Mesenchymal stem cell (in vitro differentiated cells and primary cell): ENCODE measurements at regions not wholly inside any gene's neighbourhood (a gene's known extent, or its start where the extent isn't known, plus 50 kb on each side); places are given as distances from the start of the nearest gene placed in this dataset.
A peak's percentile ranks its signal among the peaks of the same experiment; 100 is the strongest.

Experiments used
- DNase-seq: peaks from one replicate; pipeline ENCODE4 v3.0.0-alpha.2; 2013
- H2AFZ ChIP-seq: one replicate; pipeline ENCODE4 v1.6.1; 2013; ENCODE audit warnings: low read depth, mild to moderate bottlenecking, control low read depth, inconsistent platforms, low read length, moderate library complexity
- H2AK5ac ChIP-seq: 2 replicates; pipeline ENCODE4 v1.6.1; 2013; ENCODE audit warnings: low read length, moderate library complexity, mild to moderate bottlenecking, inconsistent platforms; ENCODE audit not compliant: severe bottlenecking
- H2BK120ac ChIP-seq: one replicate; pipeline ENCODE4 v1.6.1; 2013; ENCODE audit warnings: low read depth, mild to moderate bottlenecking, inconsistent platforms, low read length, moderate library complexity
- H2BK12ac ChIP-seq, 2 experiments: one replicate each; pipeline ENCODE4 v1.6.1; 2013; ENCODE audit warnings: inconsistent platforms in 2 of 2, low read length in 2 of 2, mild to moderate bottlenecking in 2 of 2, moderate library complexity in 2 of 2, control low read depth in 1 of 2
- H2BK15ac ChIP-seq: one replicate; pipeline ENCODE4 v1.6.1; 2013; ENCODE audit warnings: mild to moderate bottlenecking, low read depth, inconsistent platforms; ENCODE audit not compliant: poor library complexity, severe bottlenecking
- H2BK5ac ChIP-seq: 2 replicates; pipeline ENCODE4 v1.6.1; 2013; ENCODE audit warnings: low read depth, mild to moderate bottlenecking, low read length, control low read depth, inconsistent platforms; ENCODE audit not compliant: poor library complexity, severe bottlenecking
- H3K14ac ChIP-seq, 2 experiments: one replicate each; pipeline ENCODE4 v1.6.1; 2013; ENCODE audit warnings: inconsistent platforms in 2 of 2, low read length in 2 of 2, control low read depth in 1 of 2, mild to moderate bottlenecking in 1 of 2, moderate library complexity in 1 of 2
- H3K18ac ChIP-seq, 2 experiments: one replicate each; pipeline ENCODE4 v1.6.1; 2013; ENCODE audit warnings: inconsistent platforms in 2 of 2, low read length in 2 of 2, control low read depth in 1 of 2, low read depth in 1 of 2, mild to moderate bottlenecking in 1 of 2
- H3K23ac ChIP-seq, 2 experiments: one replicate each; pipeline ENCODE4 v1.6.1; 2013; ENCODE audit warnings: inconsistent platforms in 2 of 2, low read length in 2 of 2, mild to moderate bottlenecking in 2 of 2, moderate library complexity in 2 of 2, control low read depth in 1 of 2
- H3K27ac ChIP-seq: 2 replicates; pipeline ENCODE4 v1.5.1; 2013; ENCODE audit warnings: mild to moderate bottlenecking, moderate library complexity, low read length, control low read depth, inconsistent platforms; ENCODE audit not compliant: poor library complexity, severe bottlenecking
- H3K27me3 ChIP-seq, 2 experiments: 2 replicates each; pipeline versions ENCODE4 v1.6.1 to v1.7.0; 2013; ENCODE audit warnings: low read length in 2 of 2, mild to moderate bottlenecking in 2 of 2, moderate library complexity in 2 of 2, control low read depth in 1 of 2, inconsistent platforms in 1 of 2; ENCODE audit not compliant: control insufficient read depth in 1 of 2, insufficient read depth in 1 of 2
- H3K36me3 ChIP-seq, 2 experiments: 2 replicates each; pipeline versions ENCODE4 v1.6.1 to v1.7.0; 2013; ENCODE audit warnings: low read length in 2 of 2, control low read depth in 1 of 2, inconsistent platforms in 1 of 2, low read depth in 1 of 2, mild to moderate bottlenecking in 1 of 2; ENCODE audit not compliant: insufficient read depth in 2 of 2, control insufficient read depth in 1 of 2
- H3K4ac ChIP-seq, 2 experiments: one replicate each; pipeline ENCODE4 v1.6.1; 2013; ENCODE audit warnings: inconsistent platforms in 2 of 2, low read length in 2 of 2, mild to moderate bottlenecking in 2 of 2, moderate library complexity in 2 of 2, control low read depth in 1 of 2, low read depth in 1 of 2
- H3K4me1 ChIP-seq: 2 replicates; pipeline ENCODE4 v1.6.1; 2013; ENCODE audit warnings: low read depth, low read length, control low read depth; ENCODE audit not compliant: control insufficient read depth, insufficient read depth
- H3K4me2 ChIP-seq: 2 replicates; pipeline ENCODE4 v1.6.1; 2013; ENCODE audit warnings: low read length, mild to moderate bottlenecking, inconsistent platforms; ENCODE audit not compliant: poor library complexity, severe bottlenecking
- H3K4me3 ChIP-seq, 2 experiments: 2 replicates each; pipeline versions ENCODE4 v1.5.1 to v1.7.0; 2013; ENCODE audit warnings: low read length in 2 of 2, mild to moderate bottlenecking in 2 of 2, control low read depth in 1 of 2, low read depth in 1 of 2; ENCODE audit not compliant: insufficient read depth in 1 of 2
- H3K79me1 ChIP-seq: replicated peaks from 2 replicates; pipeline ENCODE4 v1.6.1; 2013; ENCODE audit warnings: mild to moderate bottlenecking, control low read depth, low read length, inconsistent platforms; ENCODE audit not compliant: poor library complexity, severe bottlenecking
- H3K9ac ChIP-seq: 2 replicates; pipeline ENCODE4 v1.7.0; 2013; ENCODE audit warnings: mild to moderate bottlenecking, low read length, moderate library complexity
- H3K9me3 ChIP-seq: 2 replicates; pipeline ENCODE4 v1.7.0; 2013; ENCODE audit warnings: mild to moderate bottlenecking, low read length; ENCODE audit not compliant: control insufficient read depth
- H4K8ac ChIP-seq: one replicate; pipeline ENCODE4 v1.6.1; 2013; ENCODE audit warnings: inconsistent platforms, mild to moderate bottlenecking, low read length, moderate library complexity
- H4K91ac ChIP-seq: one replicate; pipeline ENCODE4 v1.6.1; 2013; ENCODE audit warnings: mild to moderate bottlenecking, low read length, inconsistent platforms
- WGBS: methylation state at CpG from one replicate; pipeline ENCODE4 v1.1.7; 2013; ENCODE audit warnings: mixed read lengths; 5-methylcytosine and 5-hydroxymethylcytosine counted together

DNA sequence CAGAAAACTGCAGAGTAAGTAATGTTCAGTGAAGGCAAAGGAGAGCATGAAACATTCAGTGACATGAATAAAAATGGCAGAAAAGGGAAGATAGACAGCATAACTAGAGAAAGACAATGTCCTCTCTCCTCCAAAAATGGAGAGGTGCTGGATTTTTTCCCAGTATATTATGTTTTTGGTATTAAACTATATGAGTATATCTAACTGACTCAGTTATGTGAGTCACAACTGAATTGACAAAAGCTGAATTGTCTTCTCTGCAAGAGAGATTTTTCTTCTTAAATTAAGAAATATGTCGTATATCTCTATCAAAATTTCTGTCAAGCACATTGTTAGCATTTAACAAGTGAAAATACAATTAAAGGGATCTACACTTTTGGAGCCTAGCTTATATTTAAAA lies 375.1 kb downstream of the CHSY3 start:
- H3K4ac ChIP-seq: no peak overlapping the region
- no peak overlapping the region for H2BK15ac ChIP-seq
- no peaks in the 10 kb centered on the region for H3K9me3 ChIP-seq
- H3K27me3 ChIP-seq: peaks cover 0 to 3% of the 10 kb centered on the region in 2 experiments
- H2BK5ac ChIP-seq: no peak overlapping the region
- no CpG with 5 or more reads among the region's 1 CpG for WGBS
- H3K23ac ChIP-seq: no peak overlapping the region
- H2AFZ ChIP-seq: no peak overlapping the region
- peaks cover 1% of the 10 kb centered on the region for H3K4me1 ChIP-seq
- H2BK120ac ChIP-seq: no peak overlapping the region
- H2AK5ac ChIP-seq: no peak overlapping the region
- H4K91ac ChIP-seq: no peak overlapping the region
- H3K79me1 ChIP-seq: no peaks in the 10 kb centered on the region
- H3K9ac ChIP-seq: no peak overlapping the region
- H4K8ac ChIP-seq: no peak overlapping the region
- H3K14ac ChIP-seq: no peak overlapping the region
- H3K36me3 ChIP-seq: no peaks in the 10 kb centered on the region
- DNase-seq: no peak
- H3K27ac ChIP-seq: no peak overlapping the region
- no peak overlapping the region for H3K4me3 ChIP-seq
- H3K4me2 ChIP-seq: no peak overlapping the region
- H3K18ac ChIP-seq: no peak overlapping the region
- no peak overlapping the region for H2BK12ac ChIP-seq

DNA sequence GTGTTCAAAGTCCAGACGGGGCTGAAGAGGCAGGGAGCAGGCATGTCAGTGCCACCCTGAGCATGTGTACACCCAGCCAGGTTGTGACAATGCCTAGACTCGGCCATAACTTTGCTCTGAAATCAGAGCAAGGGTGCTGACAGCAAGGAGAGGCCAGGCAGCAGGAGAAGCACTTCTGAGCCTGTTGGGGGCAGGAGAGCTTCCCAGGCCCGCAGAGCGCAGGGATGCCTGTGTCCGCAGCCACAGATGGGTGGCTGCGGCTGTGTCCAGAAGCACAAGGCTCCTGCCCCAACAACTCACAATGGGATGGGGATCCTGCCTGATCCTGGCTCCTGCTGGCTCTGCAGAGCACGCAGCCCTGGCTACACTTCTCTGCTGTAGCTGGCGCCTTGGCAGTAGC lies 373.9 kb downstream of the CHSY3 start:
- DNase-seq: no peak
- H3K9me3 ChIP-seq: no peaks in the 10 kb centered on the region
- no peaks in the 10 kb centered on the region for H3K79me1 ChIP-seq
- WGBS: 90% methylated on average over 8 of the region's 8 CpGs
- H3K36me3 ChIP-seq: no peaks in the 10 kb centered on the region
- H3K27me3 ChIP-seq: peaks cover 0 to 3% of the 10 kb centered on the region in 2 experiments
- no peak overlapping the region for H2AK5ac ChIP-seq
- peak overlapping the region in 1 of 2 experiments; percentile 20 for H3K4me3 ChIP-seq
- H3K9ac ChIP-seq: no peak overlapping the region
- H2BK120ac ChIP-seq: no peak overlapping the region
- H3K27ac ChIP-seq: no peak overlapping the region
- no peak overlapping the region for H2BK5ac ChIP-seq
- H2AFZ ChIP-seq: no peak overlapping the region
- no peak overlapping the region for H3K4ac ChIP-seq
- H2BK15ac ChIP-seq: no peak overlapping the region
- H2BK12ac ChIP-seq: no peak overlapping the region
- H3K23ac ChIP-seq: no peak overlapping the region
- no peak overlapping the region for H3K4me2 ChIP-seq
- H4K8ac ChIP-seq: no peak overlapping the region
- peak overlapping the region in 1 of 2 experiments; percentile 35 for H3K14ac ChIP-seq
- no peak overlapping the region for H3K18ac ChIP-seq
- peaks cover 1% of the 10 kb centered on the region for H3K4me1 ChIP-seq
- peak overlapping the region; percentile 56 for H4K91ac ChIP-seq

DNA sequence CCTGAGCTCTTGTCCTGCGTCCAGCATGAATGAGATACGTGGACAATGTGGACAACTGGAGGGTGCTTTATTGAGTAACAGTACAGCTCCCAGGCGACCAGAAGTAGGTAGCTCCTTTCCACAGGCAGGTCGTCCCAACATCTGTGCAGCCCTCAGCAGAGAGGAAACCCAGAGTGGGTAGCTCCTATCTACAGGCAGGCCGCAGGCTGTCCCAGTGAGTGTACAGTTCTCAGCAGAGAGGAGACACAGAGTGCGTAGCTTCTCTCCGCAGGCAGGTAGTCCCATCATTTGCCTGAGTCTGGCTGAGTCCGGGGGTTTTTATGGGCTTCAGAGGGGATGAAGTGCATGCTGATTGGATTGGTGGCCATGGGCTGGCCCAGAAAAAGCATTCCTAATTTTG lies 373.3 kb downstream of the CHSY3 start:
- H3K27ac ChIP-seq: no peak overlapping the region
- H3K36me3 ChIP-seq: no peaks in the 10 kb centered on the region
- no peaks in the 10 kb centered on the region for H3K79me1 ChIP-seq
- no peak overlapping the region for H3K4me2 ChIP-seq
- no peak overlapping the region for H4K8ac ChIP-seq
- H2BK120ac ChIP-seq: no peak overlapping the region
- no peak for DNase-seq
- H3K4me1 ChIP-seq: peaks cover 1% of the 10 kb centered on the region
- peaks cover 0 to 3% of the 10 kb centered on the region in 2 experiments for H3K27me3 ChIP-seq
- no peak overlapping the region for H3K9ac ChIP-seq
- H2BK5ac ChIP-seq: no peak overlapping the region
- no peaks in the 10 kb centered on the region for H3K9me3 ChIP-seq
- H3K14ac ChIP-seq: no peak overlapping the region
- H2BK15ac ChIP-seq: no peak overlapping the region
- H2AFZ ChIP-seq: no peak overlapping the region
- H3K18ac ChIP-seq: no peak overlapping the region
- no peak overlapping the region for H4K91ac ChIP-seq
- H3K23ac ChIP-seq: no peak overlapping the region
- 94% methylated on average over 8 of the region's 8 CpGs for WGBS
- no peak overlapping the region for H3K4me3 ChIP-seq
- H2BK12ac ChIP-seq: no peak overlapping the region
- H3K4ac ChIP-seq: no peak overlapping the region
- H2AK5ac ChIP-seq: no peak overlapping the region

DNA sequence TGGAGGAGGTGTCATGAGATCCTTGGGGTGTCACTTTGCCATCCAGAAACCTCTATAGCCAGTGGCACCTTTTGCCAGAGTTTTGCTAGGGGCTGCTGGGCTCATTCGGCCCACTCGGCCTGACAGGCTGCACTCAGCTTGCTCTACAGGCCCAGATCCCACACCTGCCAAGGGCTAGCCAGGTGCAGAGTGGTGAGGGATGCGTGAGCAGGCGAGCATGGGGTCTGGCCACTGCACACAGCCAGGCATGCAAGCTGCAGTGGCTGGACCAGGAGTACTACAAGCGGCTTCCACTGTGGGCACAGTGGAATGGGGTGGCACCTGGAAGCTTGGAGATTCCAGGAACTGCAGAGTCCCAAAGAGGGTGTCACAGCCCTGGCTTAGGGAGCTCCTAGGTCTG lies 372.7 kb downstream of the CHSY3 start:
- Histone ChIP-seq H3K4me2 (no peak overlapping the region), H2BK15ac (no peak overlapping the region), H3K14ac (peak overlapping the region in 1 of 2 experiments; percentile 68), H3K9ac (no peak overlapping the region), H3K4me1 (peaks cover 1% of the 10 kb centered on the region), H3K27ac (no peak overlapping the region), H3K18ac (no peak overlapping the region), H3K4ac (no peak overlapping the region), H2AK5ac (no peak overlapping the region), H4K91ac (no peak overlapping the region), H4K8ac (no peak overlapping the region), H2BK120ac (no peak overlapping the region), H3K4me3 (no peak overlapping the region), H3K79me1 (no peaks in the 10 kb centered on the region), H2BK12ac (no peak overlapping the region), H2AFZ (no peak overlapping the region), H3K27me3 (peaks cover 0 to 3% of the 10 kb centered on the region in 2 experiments), H3K36me3 (no peaks in the 10 kb centered on the region), H3K23ac (no peak overlapping the region), H2BK5ac (no peak overlapping the region), H3K9me3 (no peaks in the 10 kb centered on the region)
- no peak for DNase-seq
- WGBS: 93% methylated on average over 5 of the region's 5 CpGs
